SK-N-SH (cell line): ENCODE measurements at regions not wholly inside any gene's neighbourhood (a gene's known extent, or its start where the extent isn't known, plus 50 kb on each side); places are given as distances from the start of the nearest gene placed in this dataset.

Experiments used
- CTCF ChIA-PET: fragments of 300-600, 350-600 bp; formaldehyde crosslinking; extraction: SDS; loops from one replicate; lab custom pipeline; 2021; lab: Yijun Ruan, JAX
- POLR2A ChIA-PET: fragments of 350-600 bp; sonication (Branson Sonifier 250); formaldehyde crosslinking; extraction: SDS; loops from one replicate; lab custom pipeline; 2020; ENCODE audit warnings: antibody characterized with exemption, inconsistent platforms; lab: Yijun Ruan, JAX
- DNase-seq: peaks from one replicate; pipeline ENCODE4 v3.0.0; 2012
- H2AFZ ChIP-seq: fragments of 200-600 bp; sonication (generic); 2 replicates; pipeline ENCODE4 v1.8.1; 2016; ENCODE audit warnings: antibody characterized with exemption, mild to moderate bottlenecking, low read depth
- H3F3A ChIP-seq: fragments of 200-600 bp; sonication (generic); replicated peaks from 2 replicates; pipeline ENCODE3; 2016; ENCODE audit warnings: antibody characterized with exemption, mild to moderate bottlenecking; ENCODE audit not compliant: insufficient read depth
- H3K27ac ChIP-seq, 2 experiments: fragments of 200-500 bp in 1 of 2; fragments of 200-600 bp in 1 of 2; sonication (Bioruptor generic) in 1 of 2; sonication (generic), shearing (Covaris generic) in 1 of 2; 2 replicates each; pipeline versions ENCODE4 v1.5.1 to v1.6.1; 2014 to 2016; ENCODE audit warnings: low read depth in 2 of 2, inconsistent platforms in 1 of 2, low read length in 1 of 2, mild to moderate bottlenecking in 1 of 2, mixed read lengths in 1 of 2
- H3K27me3 ChIP-seq: fragments of 200-600 bp; sonication (generic), shearing (Covaris generic); 2 replicates; pipeline ENCODE4 v1.6.1; 2016; ENCODE audit warnings: mixed run types; ENCODE audit not compliant: insufficient read depth
- H3K36me3 ChIP-seq, 2 experiments: fragments of 200-500 bp in 1 of 2; fragments of 200-600 bp in 1 of 2; sonication (Bioruptor generic) in 1 of 2; sonication (generic) in 1 of 2; replicated peaks in 1 of 2; 2 replicates each; pipeline versions ENCODE3 to v1.5.1; 2014 to 2016; ENCODE audit warnings: low read length in 1 of 2, mild to moderate bottlenecking in 1 of 2; ENCODE audit not compliant: insufficient read depth in 2 of 2, control insufficient read depth in 1 of 2
- H3K4me1 ChIP-seq, 2 experiments: fragments of 200-500 bp in 1 of 2; fragments of 200-600 bp in 1 of 2; sonication (Bioruptor generic) in 1 of 2; sonication (generic), shearing (Covaris generic) in 1 of 2; 2 replicates each; pipeline versions ENCODE4 v1.5.1 to v1.6.1; 2014 to 2016; ENCODE audit warnings: low read depth in 1 of 2, low read length in 1 of 2, mixed run types in 1 of 2; ENCODE audit not compliant: insufficient read depth in 2 of 2, control insufficient read depth in 1 of 2
- H3K4me2 ChIP-seq: fragments of 200-600 bp; sonication (generic), shearing (Covaris generic); 2 replicates; pipeline ENCODE4 v1.6.1; 2017; ENCODE audit warnings: mixed run types
- H3K4me3 ChIP-seq, 2 experiments: fragments of 200-500 bp in 1 of 2; fragments of 200-600 bp in 1 of 2; sonication (Bioruptor generic) in 1 of 2; sonication (generic), shearing (Covaris generic) in 1 of 2; 2 replicates each; pipeline versions ENCODE4 v1.5.1 to v1.8.1; 2014 to 2016; ENCODE audit warnings: low read depth in 2 of 2, inconsistent platforms in 1 of 2, low read length in 1 of 2, mild to moderate bottlenecking in 1 of 2, mixed read lengths in 1 of 2, moderate library complexity in 1 of 2
- H3K79me2 ChIP-seq: fragments of 200-600 bp; sonication (generic); 2 replicates; pipeline ENCODE4 v1.8.1; 2017; ENCODE audit warnings: mild to moderate bottlenecking; ENCODE audit not compliant: insufficient read depth
- H3K9ac ChIP-seq: fragments of 200-600 bp; sonication (generic); 2 replicates; pipeline ENCODE4 v1.6.1; 2017; ENCODE audit warnings: mixed run types
- H3K9me2 ChIP-seq: fragments of 200-600 bp; sonication (generic); 2 replicates; pipeline ENCODE4 v1.6.1; 2017; ENCODE audit warnings: mixed run types
- H3K9me3 ChIP-seq: fragments of 200-600 bp; sonication (generic); 2 replicates; pipeline ENCODE4 v1.6.1; 2017; ENCODE audit warnings: mixed run types, mild to moderate bottlenecking, moderate library complexity
- H4K20me1 ChIP-seq: fragments of 200-600 bp; sonication (generic); 2 replicates; pipeline ENCODE4 v1.6.1; 2017; ENCODE audit warnings: mild to moderate bottlenecking, mixed run types; ENCODE audit not compliant: insufficient read depth
- CHD2 ChIP-seq: fragments of 150-350 bp; IDR thresholded peaks from 2 replicates; pipeline ENCODE4 v1.6.1; 2018; ENCODE audit warnings: low read length; ENCODE audit not compliant: partially characterized antibody
- ELF1 ChIP-seq: IDR thresholded peaks from 2 replicates; pipeline ENCODE4 v1.4.0; 2012
- FOXJ3 ChIP-seq: sonication (generic); formaldehyde crosslinking; IDR thresholded peaks from 2 replicates; pipeline ENCODE4 v1.5.1; 2020; ENCODE audit warnings: mild to moderate bottlenecking, missing genetic modification reagents
- JUND ChIP-seq: IDR thresholded peaks from 2 replicates; pipeline ENCODE4 v1.4.0; 2012
- MXI1 ChIP-seq: IDR thresholded peaks from 2 replicates; pipeline ENCODE4 v1.6.1; 2012; ENCODE audit warnings: mild to moderate bottlenecking, low read depth, low read length, improper control_type of control experiment
- NFIC ChIP-seq: IDR thresholded peaks from 2 replicates; pipeline ENCODE4 v1.4.0; 2012; ENCODE audit warnings: borderline replicate concordance
- NRF1 ChIP-seq: IDR thresholded peaks from 2 replicates; pipeline ENCODE4 v1.6.1; 2012; ENCODE audit warnings: low read depth, mild to moderate bottlenecking, low read length
- PBX3 ChIP-seq: IDR thresholded peaks from 2 replicates; pipeline ENCODE4; 2012
- RAD21 ChIP-seq: IDR thresholded peaks from 2 replicates; pipeline ENCODE4 v1.6.1; 2012; ENCODE audit warnings: mild to moderate bottlenecking, low read length
- RCOR1 ChIP-seq: fragments of 150-350 bp; IDR thresholded peaks from 2 replicates; pipeline ENCODE4 v1.6.1; 2017; ENCODE audit warnings: antibody characterized with exemption, low read length
- RFX5 ChIP-seq: IDR thresholded peaks from 2 replicates; pipeline ENCODE4 v1.6.1; 2012; ENCODE audit warnings: mild to moderate bottlenecking, improper control_type of control experiment, low read length
- RXRA ChIP-seq: IDR thresholded peaks from 2 replicates; pipeline ENCODE4 v1.4.0; 2012; ENCODE audit warnings: low read depth, mild to moderate bottlenecking, borderline replicate concordance
- SIN3A ChIP-seq: IDR thresholded peaks from 2 replicates; pipeline ENCODE4 v1.6.1; 2012; ENCODE audit warnings: low read depth, mild to moderate bottlenecking, low read length, moderate library complexity, borderline replicate concordance
- SMC3 ChIP-seq: IDR thresholded peaks from 2 replicates; pipeline ENCODE4 v1.6.1; 2012; ENCODE audit warnings: low read depth, low read length, improper control_type of control experiment
- TAF1 ChIP-seq: IDR thresholded peaks from 2 replicates; pipeline ENCODE4 v1.6.1; 2012; ENCODE audit warnings: low read depth, mild to moderate bottlenecking, low read length, moderate library complexity, borderline replicate concordance
- TCF12 ChIP-seq: IDR thresholded peaks from 2 replicates; pipeline ENCODE4 v1.4.0; 2012
- TEAD4 ChIP-seq: IDR thresholded peaks from 2 replicates; pipeline ENCODE4 v1.4.0; 2012; ENCODE audit warnings: mild to moderate bottlenecking, borderline replicate concordance; ENCODE audit not compliant: insufficient read depth
- USF1 ChIP-seq: IDR thresholded peaks from 2 replicates; pipeline ENCODE4 v1.4.0; 2012; ENCODE audit warnings: low read depth, borderline replicate concordance
- WGBS: methylation state at CpG from one replicate; pipeline ENCODE4 v1.1.6; 2017; ENCODE audit warnings: low lambda C conversion rate; 5-methylcytosine and 5-hydroxymethylcytosine counted together
- TF ChIP-seq, protein P1 (sequence below): fragments of 200-600 bp; sonication (generic); IDR thresholded peaks from 2 replicates; pipeline ENCODE4 v1.6.1; 2017; ENCODE audit warnings: antibody characterized with exemption, mild to moderate bottlenecking, moderate library complexity
- TF ChIP-seq, protein P2 (sequence below): IDR thresholded peaks from 2 replicates; pipeline ENCODE4 v1.4.0; 2012; ENCODE audit warnings: low read depth
- TF ChIP-seq, protein P3 (sequence below): IDR thresholded peaks from 2 replicates; pipeline ENCODE4 v1.6.1; 2012; ENCODE audit warnings: mild to moderate bottlenecking, low read depth, low read length, moderate library complexity

DNA sequence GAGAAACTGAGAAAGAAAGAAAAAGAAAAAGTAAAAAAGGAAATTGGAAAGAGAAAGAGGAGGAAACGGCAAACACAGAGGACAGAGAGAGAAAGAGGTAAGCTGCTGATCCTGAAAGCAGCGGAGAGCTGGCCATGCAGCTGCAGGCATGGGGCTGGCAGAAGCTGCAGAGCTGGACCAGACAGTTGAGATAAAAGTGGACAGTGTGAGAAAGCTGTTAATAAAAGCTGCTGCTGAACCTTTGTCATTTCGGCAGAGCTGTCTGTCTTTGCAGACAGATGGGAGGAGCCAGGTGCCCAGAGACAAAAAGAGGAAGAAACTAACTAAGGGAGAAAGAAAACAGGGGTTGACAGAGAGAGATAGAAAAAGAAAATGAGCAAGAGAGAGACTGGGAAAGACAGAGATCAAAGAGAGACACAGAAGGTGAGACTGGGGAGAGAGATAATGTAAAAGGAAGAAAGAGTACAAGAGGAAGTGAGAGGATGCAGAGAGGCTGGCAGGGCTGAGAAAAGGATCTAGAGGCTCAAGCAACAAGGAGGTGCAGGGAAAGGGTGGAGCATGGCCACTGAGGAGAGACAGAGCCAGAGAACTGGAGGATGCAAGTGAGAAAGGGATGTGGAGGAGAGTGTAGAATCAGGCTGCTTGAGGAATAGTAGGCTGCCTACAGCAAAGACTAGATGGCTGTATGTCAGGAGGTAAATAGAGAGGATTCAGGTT, 376.8 kb upstream of the FGF16 start:
- Histone ChIP-seq H4K20me1 (no peaks in the 10 kb centered on the region), H3K36me3 (no peaks in the 10 kb centered on the region), H3F3A (no peaks in the 10 kb centered on the region), H3K4me1 (no peaks in the 10 kb centered on the region), H3K9me2 (no peaks in the 10 kb centered on the region), H3K79me2 (no peaks in the 10 kb centered on the region), H3K27ac (no peak overlapping the region)
- DNase-seq: no peak
- TF ChIP-seq TEAD4: no peak
- no peak for TF ChIP-seq TCF12
- no peak for TF ChIP-seq RCOR1
- TF ChIP-seq PBX3: no peak
- no peak for TF ChIP-seq SIN3A
- no peak for TF ChIP-seq NFIC
- TF ChIP-seq NRF1: no peak
- no peak for TF ChIP-seq RFX5
- TF ChIP-seq, protein P1, sequence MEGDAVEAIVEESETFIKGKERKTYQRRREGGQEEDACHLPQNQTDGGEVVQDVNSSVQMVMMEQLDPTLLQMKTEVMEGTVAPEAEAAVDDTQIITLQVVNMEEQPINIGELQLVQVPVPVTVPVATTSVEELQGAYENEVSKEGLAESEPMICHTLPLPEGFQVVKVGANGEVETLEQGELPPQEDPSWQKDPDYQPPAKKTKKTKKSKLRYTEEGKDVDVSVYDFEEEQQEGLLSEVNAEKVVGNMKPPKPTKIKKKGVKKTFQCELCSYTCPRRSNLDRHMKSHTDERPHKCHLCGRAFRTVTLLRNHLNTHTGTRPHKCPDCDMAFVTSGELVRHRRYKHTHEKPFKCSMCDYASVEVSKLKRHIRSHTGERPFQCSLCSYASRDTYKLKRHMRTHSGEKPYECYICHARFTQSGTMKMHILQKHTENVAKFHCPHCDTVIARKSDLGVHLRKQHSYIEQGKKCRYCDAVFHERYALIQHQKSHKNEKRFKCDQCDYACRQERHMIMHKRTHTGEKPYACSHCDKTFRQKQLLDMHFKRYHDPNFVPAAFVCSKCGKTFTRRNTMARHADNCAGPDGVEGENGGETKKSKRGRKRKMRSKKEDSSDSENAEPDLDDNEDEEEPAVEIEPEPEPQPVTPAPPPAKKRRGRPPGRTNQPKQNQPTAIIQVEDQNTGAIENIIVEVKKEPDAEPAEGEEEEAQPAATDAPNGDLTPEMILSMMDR: no peak
- TF ChIP-seq, all 33 proteins: peak for 0
- WGBS: 3% methylated on average over 3 of the region's 3 CpGs
- Histone ChIP-seq H3K27me3 (no peaks in the 10 kb centered on the region), H3K4me3 (peak overlapping the region in 1 of 2 experiments; percentile 37; a peak in 1 of 4 replicates), H3K4me2 (peak overlapping the region; percentile 47), H3K9ac (no peak overlapping the region), H2AFZ (peak overlapping the region; percentile 62; the same call in 1 of the 2 replicates), H3K9me3 (no peaks in the 10 kb centered on the region)
- CTCF ChIA-PET: no interaction called here
- POLR2A ChIA-PET: no interaction called here

- Histone ChIP-seq H2AFZ (no peak overlapping the region), H3K4me3 (no peak overlapping the region), H3K79me2 (no peaks in the 10 kb centered on the region), H3K9ac (no peak overlapping the region), H4K20me1 (no peaks in the 10 kb centered on the region), H3K27ac (no peak overlapping the region), H3K27me3 (no peaks in the 10 kb centered on the region), H3K36me3 (no peaks in the 10 kb centered on the region), H3K4me2 (no peak overlapping the region), H3K9me3 (no peaks in the 10 kb centered on the region), H3F3A (no peaks in the 10 kb centered on the region), H3K4me1 (no peaks in the 10 kb centered on the region), H3K9me2 (no peaks in the 10 kb centered on the region)
- DNase-seq: no peak
- POLR2A ChIA-PET: no interaction called here
- CTCF ChIA-PET: no interaction called here
- 14% methylated on average over 1 of the region's 2 CpGs for WGBS
- TF ChIP-seq TAF1 (no peak), MXI1 (no peak), NFIC (no peak), SMC3 (no peak), USF1 (no peak), FOXJ3 (CRISPR knock-in tag) (no peak), TEAD4 (no peak), SIN3A (no peak), RAD21 (no peak), ELF1 (no peak), RXRA (no peak), JUND (no peak), CHD2 (no peak), TCF12 (no peak)
- TF ChIP-seq, protein P2, sequence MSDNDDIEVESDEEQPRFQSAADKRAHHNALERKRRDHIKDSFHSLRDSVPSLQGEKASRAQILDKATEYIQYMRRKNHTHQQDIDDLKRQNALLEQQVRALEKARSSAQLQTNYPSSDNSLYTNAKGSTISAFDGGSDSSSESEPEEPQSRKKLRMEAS: no peak
- TF ChIP-seq, protein P3, sequence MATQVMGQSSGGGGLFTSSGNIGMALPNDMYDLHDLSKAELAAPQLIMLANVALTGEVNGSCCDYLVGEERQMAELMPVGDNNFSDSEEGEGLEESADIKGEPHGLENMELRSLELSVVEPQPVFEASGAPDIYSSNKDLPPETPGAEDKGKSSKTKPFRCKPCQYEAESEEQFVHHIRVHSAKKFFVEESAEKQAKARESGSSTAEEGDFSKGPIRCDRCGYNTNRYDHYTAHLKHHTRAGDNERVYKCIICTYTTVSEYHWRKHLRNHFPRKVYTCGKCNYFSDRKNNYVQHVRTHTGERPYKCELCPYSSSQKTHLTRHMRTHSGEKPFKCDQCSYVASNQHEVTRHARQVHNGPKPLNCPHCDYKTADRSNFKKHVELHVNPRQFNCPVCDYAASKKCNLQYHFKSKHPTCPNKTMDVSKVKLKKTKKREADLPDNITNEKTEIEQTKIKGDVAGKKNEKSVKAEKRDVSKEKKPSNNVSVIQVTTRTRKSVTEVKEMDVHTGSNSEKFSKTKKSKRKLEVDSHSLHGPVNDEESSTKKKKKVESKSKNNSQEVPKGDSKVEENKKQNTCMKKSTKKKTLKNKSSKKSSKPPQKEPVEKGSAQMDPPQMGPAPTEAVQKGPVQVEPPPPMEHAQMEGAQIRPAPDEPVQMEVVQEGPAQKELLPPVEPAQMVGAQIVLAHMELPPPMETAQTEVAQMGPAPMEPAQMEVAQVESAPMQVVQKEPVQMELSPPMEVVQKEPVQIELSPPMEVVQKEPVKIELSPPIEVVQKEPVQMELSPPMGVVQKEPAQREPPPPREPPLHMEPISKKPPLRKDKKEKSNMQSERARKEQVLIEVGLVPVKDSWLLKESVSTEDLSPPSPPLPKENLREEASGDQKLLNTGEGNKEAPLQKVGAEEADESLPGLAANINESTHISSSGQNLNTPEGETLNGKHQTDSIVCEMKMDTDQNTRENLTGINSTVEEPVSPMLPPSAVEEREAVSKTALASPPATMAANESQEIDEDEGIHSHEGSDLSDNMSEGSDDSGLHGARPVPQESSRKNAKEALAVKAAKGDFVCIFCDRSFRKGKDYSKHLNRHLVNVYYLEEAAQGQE: no peak
Observed at GRCh38 chrX:77076896-77077295, 370.3 kb upstream of the FGF16 start.
